CD4-positive, alpha-beta T cell (primary cell): ENCODE measurements at regions not wholly inside any gene's neighbourhood (a gene's known extent, or its start where the extent isn't known, plus 50 kb on each side); places are given as distances from the start of the nearest gene placed in this dataset.
"Not testable (repeated sequence)": the region's sequence is repeated elsewhere in the genome, so short reads cannot be mapped to it uniquely, and the experiment has no call there.

Source experiments
- ATAC-seq: fragments of 200-7000 bp; cut with Tn5 transposase; one replicate; pipeline ENCODE4 v1.10.0; 2022; ENCODE audit warnings: mild to moderate bottlenecking; ENCODE audit not compliant: poor library complexity
- CTCF ChIA-PET: fragments of 350-600 bp; sonication (Branson Sonifier 250); formaldehyde crosslinking; loops from one replicate; lab custom pipeline; 2021; ENCODE audit warnings: antibody characterized with exemption, inconsistent platforms; lab: Charles Lee
- POLR2A ChIA-PET: fragments of 350-600 bp; sonication (Branson Sonifier 250); formaldehyde crosslinking; loops from one replicate; lab custom pipeline; 2021; ENCODE audit warnings: antibody characterized with exemption, inconsistent platforms; lab: Charles Lee
- DNase-seq, 14 experiments: peaks; one replicate each; pipeline ENCODE4 v3.0.0-alpha.2; 2013 to 2020; ENCODE audit warnings: mixed read lengths in 2 of 14
- H3K27ac ChIP-seq, 2 donors: one replicate each; pipeline versions ENCODE4 v1.5.1 to v1.7.0; 2013; ENCODE audit warnings: low read length in 2 of 2, low read depth in 1 of 2, mild to moderate bottlenecking in 1 of 2
- H3K27me3 ChIP-seq, 2 experiments: 1 replicate in 1 of 2; 2 replicates in 1 of 2; pipeline versions ENCODE4 v1.6.1 to v1.7.0; 2013; ENCODE audit warnings: low read length in 2 of 2, control low read depth in 1 of 2, mild to moderate bottlenecking in 1 of 2, moderate library complexity in 1 of 2; ENCODE audit not compliant: insufficient read depth in 2 of 2, control insufficient read depth in 1 of 2
- H3K36me3 ChIP-seq: one replicate; pipeline ENCODE4 v1.6.1; 2013; ENCODE audit warnings: low read length, control low read depth; ENCODE audit not compliant: insufficient read depth
- H3K4me1 ChIP-seq: one replicate; pipeline ENCODE4 v1.6.1; 2013; ENCODE audit warnings: low read length, control low read depth; ENCODE audit not compliant: insufficient read depth
- H3K4me3 ChIP-seq: one replicate; pipeline ENCODE4 v1.5.1; 2013; ENCODE audit warnings: mild to moderate bottlenecking, low read length, moderate library complexity
- H3K9me3 ChIP-seq, 2 experiments: 1 replicate in 1 of 2; 2 replicates in 1 of 2; pipeline versions ENCODE4 v1.6.1 to v1.7.0; 2013; ENCODE audit warnings: low read length in 2 of 2, mild to moderate bottlenecking in 2 of 2, control low read depth in 1 of 2, moderate library complexity in 1 of 2; ENCODE audit not compliant: control insufficient read depth in 1 of 2, insufficient read depth in 1 of 2
- H3K27ac Mint-ChIP-seq: one replicate; pipeline ENCODE4 v1.8.0; 2020; ENCODE audit warnings: mixed read lengths
- H3K27me3 Mint-ChIP-seq: one replicate; pipeline ENCODE4 v1.8.0; 2021; ENCODE audit warnings: mixed read lengths
- H3K36me3 Mint-ChIP-seq: one replicate; pipeline ENCODE4 v1.8.0; 2021; ENCODE audit warnings: low read depth, mixed read lengths
- H3K4me1 Mint-ChIP-seq: one replicate; pipeline ENCODE4 v1.8.0; 2021; ENCODE audit warnings: low read depth, mixed read lengths
- H3K4me3 Mint-ChIP-seq: one replicate; pipeline ENCODE4 v1.8.0; 2020; ENCODE audit warnings: mild to moderate bottlenecking, mixed read lengths
- H3K9me3 Mint-ChIP-seq: one replicate; pipeline ENCODE4 v1.8.0; 2020; ENCODE audit warnings: mixed read lengths
- CTCF ChIP-seq: fragments of 200-600 bp; IDR thresholded peaks from one replicate; pipeline ENCODE4 v1.8.0; 2022; ENCODE audit warnings: antibody characterized with exemption, mild to moderate bottlenecking
- intact Hi-C, 2 experiments: fragments of 100-400 bp; cut with DNase I in 1 of 2; cut with micrococcal nuclease in 1 of 2; formaldehyde crosslinking; loops; one replicate each; pipeline versions ENCODE4 v1.15.1 to v1.9.0; 2023 to 2025; cut with DNase I, micrococcal nuclease

GRCh38 chr19:28541602-28542393 is 671.2 kb downstream of the UQCRFS1 start:
- Histone ChIP-seq H3K27ac (no peak overlapping the region), H3K27me3 (no peaks in the 10 kb centered on the region), H3K4me1 (no peaks in the 10 kb centered on the region), H3K36me3 (no peaks in the 10 kb centered on the region), H3K9me3 (peaks cover 13 to 24% of the 10 kb centered on the region in 2 experiments), H3K4me3 (no peak overlapping the region)
- ATAC-seq (no peak), DNase-seq (no peak)
- TF ChIP-seq CTCF: no peak
- H3K4me3 Mint-ChIP-seq: no peak overlapping the region
- no peaks in the 10 kb centered on the region for H3K27me3 Mint-ChIP-seq
- no peaks in the 10 kb centered on the region for H3K4me1 Mint-ChIP-seq
- intact Hi-C loops: no loop called here
- ChIA-PET CTCF (no interaction called here), POLR2A (no interaction called here)
- H3K9me3 Mint-ChIP-seq: peaks cover 3% of the 10 kb centered on the region
- no peaks in the 10 kb centered on the region for H3K36me3 Mint-ChIP-seq
- no peak overlapping the region for H3K27ac Mint-ChIP-seq

- H3K27me3 ChIP-seq: no peaks in the 10 kb centered on the region
- H3K27ac ChIP-seq: no peak overlapping the region
- Mint-ChIP-seq H3K27ac (no peak overlapping the region), H3K36me3 (no peaks in the 10 kb centered on the region), H3K9me3 (peaks cover 3% of the 10 kb centered on the region), H3K4me3 (no peak overlapping the region), H3K4me1 (no peaks in the 10 kb centered on the region), H3K27me3 (no peaks in the 10 kb centered on the region)
- H3K4me1 ChIP-seq: no peaks in the 10 kb centered on the region
- ChIA-PET POLR2A (no interaction called here), CTCF (no interaction called here)
- DNase-seq (no peak), ATAC-seq (no peak)
- no peak for TF ChIP-seq CTCF
- intact Hi-C loops: no loop called here
- peaks cover 17 to 19% of the 10 kb centered on the region in 2 experiments for H3K9me3 ChIP-seq
- H3K36me3 ChIP-seq: no peaks in the 10 kb centered on the region
- no peak overlapping the region for H3K4me3 ChIP-seq
These were observed 671.9 kb downstream of the UQCRFS1 start for GRCh38 chr19:28541029-28541428.

GRCh38 chr19:28540385-28540784 is 672.6 kb downstream of the UQCRFS1 start:
- H3K36me3 Mint-ChIP-seq, ATAC-seq, intact Hi-C loops: not testable (repeated sequence)

GRCh38 chr19:28539759-28540158 is 673.2 kb downstream of the UQCRFS1 start:
- no peaks in the 10 kb centered on the region for H3K27me3 Mint-ChIP-seq

More at GRCh38 chr19:28540385-28540784, 672.6 kb downstream of the UQCRFS1 start:
- H3K27ac Mint-ChIP-seq, DNase-seq, POLR2A ChIA-PET, H3K4me3 ChIP-seq, H3K27me3 Mint-ChIP-seq, H3K4me1 ChIP-seq, H3K9me3 Mint-ChIP-seq, H3K27ac ChIP-seq, H3K4me3 Mint-ChIP-seq, H3K36me3 ChIP-seq, H3K27me3 ChIP-seq, CTCF ChIA-PET, H3K4me1 Mint-ChIP-seq: not testable (repeated sequence)
- peaks cover 15 to 17% of the 10 kb centered on the region in 2 experiments for H3K9me3 ChIP-seq

More at GRCh38 chr19:28539759-28540158, 673.2 kb downstream of the UQCRFS1 start:
- H3K27me3 ChIP-seq: no peaks in the 10 kb centered on the region
- no peak overlapping the region for H3K27ac ChIP-seq
- H3K36me3 ChIP-seq: no peaks in the 10 kb centered on the region
- DNase-seq (no peak), ATAC-seq (no peak)
- TF ChIP-seq CTCF: no peak
- peaks cover 12 to 17% of the 10 kb centered on the region in 2 experiments for H3K9me3 ChIP-seq
- Mint-ChIP-seq H3K4me3 (no peak overlapping the region), H3K4me1 (no peaks in the 10 kb centered on the region), H3K27ac (no peak overlapping the region), H3K36me3 (no peaks in the 10 kb centered on the region), H3K9me3 (peaks cover 6% of the 10 kb centered on the region)
- intact Hi-C loops: no loop called here
- no peaks in the 10 kb centered on the region for H3K4me1 ChIP-seq
- CTCF ChIA-PET: no interaction called here
- H3K4me3 ChIP-seq: no peak overlapping the region
- POLR2A ChIA-PET: no interaction called here
